ENCODE measurements at regions not wholly inside any gene's neighbourhood (a gene's known extent, or its start where the extent isn't known, plus 50 kb on each side); places are given as distances from the start of the nearest gene placed in this dataset.
"Not testable (repeated sequence)": the region's sequence is repeated elsewhere in the genome, so short reads cannot be mapped to it uniquely, and the experiment has no call there.

GRCh38 chr18:57879924-57880323, 76.8 kb upstream of the ATP8B1 start:
- not testable (repeated sequence) for DNase-seq

DNA sequence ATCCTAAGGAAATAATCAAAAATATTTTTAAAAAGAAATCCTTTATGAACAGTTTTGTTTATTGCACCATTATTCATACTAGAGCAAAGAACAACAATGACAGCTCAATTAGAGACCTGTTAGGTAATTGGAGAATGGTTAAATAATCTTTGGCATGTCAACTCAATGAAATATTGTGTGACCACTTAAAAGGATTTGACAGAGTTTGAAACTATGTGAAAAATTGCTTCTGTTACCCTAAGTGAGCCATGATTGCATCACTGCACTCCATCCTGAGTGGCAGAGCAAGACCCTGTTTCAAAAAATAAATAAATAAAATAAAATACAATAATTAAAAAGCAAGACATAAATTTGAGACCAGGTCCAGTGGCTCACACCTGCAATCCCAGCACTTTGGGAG, 66.1 kb upstream of the ATP8B1 start:
- DNase-seq = no peak

GRCh38 chr18:57866355-57866754, 63.2 kb upstream of the ATP8B1 start:
- DNase-seq = no peak

DNA sequence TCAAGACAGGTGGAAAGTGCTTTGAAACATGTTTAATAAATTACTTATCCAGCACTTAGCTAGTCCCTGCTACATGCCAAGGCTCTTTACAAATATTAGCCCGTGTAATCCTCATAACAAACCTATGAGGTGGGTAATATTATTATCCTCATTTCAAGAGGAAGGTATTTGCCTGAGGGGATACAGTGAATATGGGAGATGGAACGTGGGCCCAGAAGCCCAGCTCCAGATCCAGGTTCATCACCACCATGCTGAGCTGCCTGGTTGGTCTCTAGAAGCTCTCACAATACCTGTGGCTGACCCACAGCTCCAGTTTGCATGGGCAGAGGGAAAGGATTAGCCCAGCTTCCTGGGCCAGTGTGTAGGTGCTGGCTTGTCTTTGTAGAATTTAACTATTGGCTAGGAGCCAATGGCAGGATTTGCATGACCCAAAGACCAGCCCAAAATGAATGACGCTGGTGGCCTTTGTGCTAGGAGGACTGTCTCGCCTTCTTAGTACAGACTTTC, 61.6 kb upstream of the ATP8B1 start:
- no peak for DNase-seq

GRCh38 chr18:57863706-57864105, 60.6 kb upstream of the ATP8B1 start:
- DNase-seq = no peak

GRCh38 chr18:57859314-57859713, 56.2 kb upstream of the ATP8B1 start:
- DNase-seq = no peak

GRCh38 chr18:57856557-57857280, 53.6 kb upstream of the ATP8B1 start:
- no peak for DNase-seq

DNA sequence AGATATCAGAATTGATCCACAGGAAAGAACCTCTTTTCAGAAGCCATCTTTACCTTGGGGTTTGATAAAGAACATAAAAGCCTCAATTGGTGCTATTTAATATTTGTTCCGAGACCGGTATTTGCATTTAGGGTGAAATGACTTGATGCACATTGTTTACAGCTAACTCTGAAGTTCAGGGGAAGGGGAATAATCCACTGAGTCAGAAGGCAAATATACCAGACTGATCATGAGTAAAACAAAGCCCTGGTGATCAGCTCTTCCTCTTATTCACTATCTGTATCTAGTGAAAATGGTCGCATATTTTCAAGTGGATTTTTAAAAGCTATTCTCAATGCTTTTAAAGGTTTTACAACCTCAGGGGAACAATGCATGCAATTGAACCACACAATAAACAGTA, 53.0 kb upstream of the ATP8B1 start:
- DNase-seq = no peak

DNA sequence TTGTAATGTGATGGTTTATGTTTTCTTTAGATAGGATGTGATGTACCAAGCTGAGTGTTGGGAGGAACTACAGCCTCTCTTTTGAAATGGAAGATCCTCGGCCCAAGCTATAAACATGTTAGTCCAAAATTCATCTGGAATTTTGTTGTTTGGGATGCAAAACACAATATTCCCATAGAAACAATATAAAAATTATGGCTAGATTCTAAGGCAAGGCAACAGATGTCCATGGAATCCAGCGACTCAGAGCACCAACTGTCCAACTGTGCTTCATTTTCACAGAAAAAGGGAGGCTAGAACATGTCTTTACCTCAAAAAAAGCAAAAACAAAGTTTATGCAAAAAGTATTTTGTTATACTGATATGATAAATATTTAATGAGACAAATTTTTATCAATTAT, 52.4 kb upstream of the ATP8B1 start:
- no peak for DNase-seq

- DNase-seq = peak; percentile 27
Measured at GRCh38 chr18:57854726-57855125, 51.6 kb upstream of the ATP8B1 start.

DNA sequence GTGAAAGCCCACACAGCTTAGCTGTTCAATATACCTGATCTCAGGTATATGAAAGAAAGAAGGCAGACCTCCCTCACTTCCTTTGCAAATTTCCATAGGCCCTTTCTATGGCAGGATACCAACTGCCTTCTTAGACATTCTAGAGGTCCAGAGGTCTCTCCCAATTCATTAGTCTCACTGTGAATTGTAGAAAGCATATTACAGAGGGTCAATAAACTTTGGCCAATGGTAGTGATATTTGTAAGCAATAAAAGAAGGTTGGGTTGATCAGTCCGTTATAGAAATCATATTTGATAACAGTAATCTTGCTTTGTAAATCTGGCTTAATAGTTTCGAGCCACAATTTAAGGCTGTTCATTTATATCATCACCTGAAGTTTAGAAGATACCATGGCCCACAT, 50.7 kb upstream of the ATP8B1 start:
- DNase-seq = no peak

DNA sequence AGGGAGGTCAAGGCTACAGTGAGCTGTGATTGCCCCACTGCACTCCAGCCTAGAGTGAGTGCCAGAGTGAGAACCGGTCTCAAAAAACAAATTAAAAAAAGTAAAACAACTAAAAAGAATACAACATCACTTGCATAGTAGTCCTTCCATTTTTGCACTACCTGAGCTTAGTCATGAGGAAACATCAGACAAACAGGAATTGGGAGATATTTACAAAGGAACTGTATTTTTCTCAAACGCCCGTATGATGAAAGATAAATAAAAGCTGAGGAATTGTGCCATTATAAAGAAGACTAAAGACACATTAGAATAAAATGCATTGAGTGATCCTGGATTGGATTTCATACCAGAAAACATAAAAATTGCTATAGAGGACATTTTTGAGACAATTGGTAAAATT, 50.0 kb upstream of the ATP8B1 start:
- no peak for DNase-seq

Measured in DMS153 (cell line).